Esophagus muscularis mucosa (tissue), 4 donors: ENCODE measurements at regions not wholly inside any gene's neighbourhood (a gene's known extent, or its start where the extent isn't known, plus 50 kb on each side); places are given as distances from the start of the nearest gene placed in this dataset.

Source experiments
- DNase-seq: peaks from one replicate; pipeline ENCODE4 v3.0.0-alpha.2; 2017; ENCODE audit errors: extremely low spot score
- H3K27ac ChIP-seq, 4 donors: fragments of 200-600 bp; sonication (generic); replicated peaks in 1 of 4; 1 replicate in 3 of 4; 2 replicates in 1 of 4; pipeline ENCODE4 v1.5.1; 2016 to 2019; ENCODE audit warnings: mild to moderate bottlenecking in 1 of 4
- H3K27me3 ChIP-seq, 4 donors: fragments of 200-600 bp; sonication (generic); one replicate each; pipeline versions ENCODE4 v1.5.1 to v1.6.0; 2016 to 2019
- H3K36me3 ChIP-seq, 4 donors: fragments of 200-600 bp; sonication (generic); one replicate each; pipeline ENCODE4 v1.5.1; 2016 to 2019
- H3K4me1 ChIP-seq, 4 donors: fragments of 200-600 bp; sonication (generic); one replicate each; pipeline ENCODE4 v1.5.1; 2016 to 2019
- H3K4me3 ChIP-seq, 4 donors: fragments of 200-600 bp; sonication (generic); 1 replicate in 2 of 4; 2 replicates in 2 of 4; pipeline ENCODE4 v1.5.1; 2016 to 2019; ENCODE audit warnings: mild to moderate bottlenecking in 4 of 4, moderate library complexity in 1 of 4
- H3K9me3 ChIP-seq, 4 donors: fragments of 200-600 bp; sonication (generic); 1 replicate in 3 of 4; 2 replicates in 1 of 4; pipeline ENCODE4 v1.5.1; 2016 to 2019
- EP300 ChIP-seq: sonication (generic); formaldehyde crosslinking; IDR thresholded peaks from one replicate; pipeline ENCODE4 v1.6.1; 2017; ENCODE audit warnings: antibody characterized with exemption
- POLR2A ChIP-seq: fragments of 450-650 bp; IDR thresholded peaks from one replicate; pipeline ENCODE4 v1.6.1; 2017; ENCODE audit warnings: antibody characterized with exemption, moderate library complexity, mild to moderate bottlenecking, low read depth
- POLR2AphosphoS5 ChIP-seq, 2 donors: sonication (generic); formaldehyde crosslinking; IDR thresholded peaks; one replicate each; pipeline ENCODE4 v1.6.1; 2017; ENCODE audit warnings: antibody characterized with exemption in 2 of 2
- WGBS: methylation state at CpG from one replicate; pipeline ENCODE4 v1.1.5; 2018; 5-methylcytosine and 5-hydroxymethylcytosine counted together
- intact Hi-C: fragments of 100-400 bp; cut with DNase I; formaldehyde crosslinking; loops from one replicate; pipeline ENCODE4 v1.15.1; 2023
- TF ChIP-seq, protein P1 (sequence below), 3 experiments: fragments of 200-600 bp in 2 of 3; fragments of 450-650 bp in 1 of 3; sonication (generic) in 2 of 3; IDR thresholded peaks; one replicate each; pipeline ENCODE4 v1.5.1; 2017 to 2019; ENCODE audit warnings: antibody characterized with exemption in 3 of 3, mild to moderate bottlenecking in 2 of 3, moderate library complexity in 1 of 3

GRCh38 chr6:129921169-129921817, 60.2 kb upstream of the TMEM244 start:
- no peaks in the 10 kb centered on the region for H3K36me3 ChIP-seq
- 67% methylated on average over 3 of the region's 3 CpGs for WGBS
- TF ChIP-seq, protein P1, sequence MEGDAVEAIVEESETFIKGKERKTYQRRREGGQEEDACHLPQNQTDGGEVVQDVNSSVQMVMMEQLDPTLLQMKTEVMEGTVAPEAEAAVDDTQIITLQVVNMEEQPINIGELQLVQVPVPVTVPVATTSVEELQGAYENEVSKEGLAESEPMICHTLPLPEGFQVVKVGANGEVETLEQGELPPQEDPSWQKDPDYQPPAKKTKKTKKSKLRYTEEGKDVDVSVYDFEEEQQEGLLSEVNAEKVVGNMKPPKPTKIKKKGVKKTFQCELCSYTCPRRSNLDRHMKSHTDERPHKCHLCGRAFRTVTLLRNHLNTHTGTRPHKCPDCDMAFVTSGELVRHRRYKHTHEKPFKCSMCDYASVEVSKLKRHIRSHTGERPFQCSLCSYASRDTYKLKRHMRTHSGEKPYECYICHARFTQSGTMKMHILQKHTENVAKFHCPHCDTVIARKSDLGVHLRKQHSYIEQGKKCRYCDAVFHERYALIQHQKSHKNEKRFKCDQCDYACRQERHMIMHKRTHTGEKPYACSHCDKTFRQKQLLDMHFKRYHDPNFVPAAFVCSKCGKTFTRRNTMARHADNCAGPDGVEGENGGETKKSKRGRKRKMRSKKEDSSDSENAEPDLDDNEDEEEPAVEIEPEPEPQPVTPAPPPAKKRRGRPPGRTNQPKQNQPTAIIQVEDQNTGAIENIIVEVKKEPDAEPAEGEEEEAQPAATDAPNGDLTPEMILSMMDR (IDR thresholded peaks at IDR 0.05): no peak
- no peak for TF ChIP-seq POLR2A
- TF ChIP-seq EP300: no peak
- no peak for TF ChIP-seq POLR2AphosphoS5 (IDR thresholded peaks at IDR 0.05)
- DNase-seq: no peak
- H3K27ac ChIP-seq: no peak overlapping the region
- no peaks in the 10 kb centered on the region for H3K4me1 ChIP-seq
- H3K27me3 ChIP-seq: no peaks in the 10 kb centered on the region
- H3K4me3 ChIP-seq: no peak overlapping the region
- H3K9me3 ChIP-seq: no peaks in the 10 kb centered on the region
- intact Hi-C loops: no loop called here

GRCh38 chr6:129920103-129920798, 59.1 kb upstream of the TMEM244 start:
- no peak overlapping the region for H3K4me3 ChIP-seq
- H3K27me3 ChIP-seq: no peaks in the 10 kb centered on the region
- H3K4me1 ChIP-seq: no peaks in the 10 kb centered on the region
- 79% methylated on average over 7 of the region's 7 CpGs for WGBS
- no peak overlapping the region for H3K27ac ChIP-seq
- TF ChIP-seq, protein P1 (IDR thresholded peaks at IDR 0.05): no peak
- TF ChIP-seq POLR2A: no peak
- TF ChIP-seq POLR2AphosphoS5 (IDR thresholded peaks at IDR 0.05): no peak
- no peak for TF ChIP-seq EP300
- H3K36me3 ChIP-seq: no peaks in the 10 kb centered on the region
- DNase-seq: no peak
- intact Hi-C loops: no loop called here
- H3K9me3 ChIP-seq: no peaks in the 10 kb centered on the region

GRCh38 chr6:129911732-129912131, 50.6 kb upstream of the TMEM244 start:
- H3K4me1 ChIP-seq: no peaks in the 10 kb centered on the region
- WGBS: 59% methylated on average over 1 of the region's 1 CpG
- H3K36me3 ChIP-seq: no peaks in the 10 kb centered on the region
- H3K4me3 ChIP-seq: no peak overlapping the region
- no peak overlapping the region for H3K27ac ChIP-seq
- no peaks in the 10 kb centered on the region for H3K9me3 ChIP-seq
- no peaks in the 10 kb centered on the region for H3K27me3 ChIP-seq
- TF ChIP-seq POLR2A: no peak
- TF ChIP-seq, protein P1 (IDR thresholded peaks at IDR 0.05): no peak
- no peak for TF ChIP-seq EP300
- TF ChIP-seq POLR2AphosphoS5 (IDR thresholded peaks at IDR 0.05): no peak
- intact Hi-C loops: no loop called here
- no peak for DNase-seq
